Lower leg skin (tissue), 4 donors: ENCODE measurements at regions not wholly inside any gene's neighbourhood (a gene's known extent, or its start where the extent isn't known, plus 50 kb on each side); places are given as distances from the start of the nearest gene placed in this dataset.

Experiments
- DNase-seq, 2 donors: peaks; one replicate each; pipeline ENCODE4 v3.0.0-alpha.2; 2019; ENCODE audit warnings: low spot score in 2 of 2
- H3K4me3 ChIP-seq: fragments of 200-600 bp; sonication (generic); 2 replicates; pipeline ENCODE4 v1.5.1; 2017; ENCODE audit warnings: mild to moderate bottlenecking, low read depth; ENCODE audit not compliant: poor library complexity, severe bottlenecking
- POLR2A ChIP-seq, 2 donors: fragments of 450-650 bp; IDR thresholded peaks; one replicate each; pipeline ENCODE4 v1.6.1; 2016 to 2017; ENCODE audit warnings: antibody characterized with exemption in 2 of 2, mild to moderate bottlenecking in 1 of 2, moderate library complexity in 1 of 2
- WGBS, 2 donors: methylation state at CpG; one replicate each; pipeline ENCODE4 v1.1.5; 2018; 5-methylcytosine and 5-hydroxymethylcytosine counted together
- intact Hi-C: fragments of 100-400 bp; cut with DNase I; formaldehyde crosslinking; loops from one replicate; pipeline ENCODE4 v1.15.0; 2023; ENCODE audit warnings: low total_unique reads
- TF ChIP-seq, protein P1 (sequence below), 3 donors: fragments of 450-650 bp; IDR thresholded peaks; one replicate each; pipeline ENCODE4 v1.5.1; 2016; ENCODE audit warnings: antibody characterized with exemption in 3 of 3, mild to moderate bottlenecking in 3 of 3, moderate library complexity in 2 of 3

DNA sequence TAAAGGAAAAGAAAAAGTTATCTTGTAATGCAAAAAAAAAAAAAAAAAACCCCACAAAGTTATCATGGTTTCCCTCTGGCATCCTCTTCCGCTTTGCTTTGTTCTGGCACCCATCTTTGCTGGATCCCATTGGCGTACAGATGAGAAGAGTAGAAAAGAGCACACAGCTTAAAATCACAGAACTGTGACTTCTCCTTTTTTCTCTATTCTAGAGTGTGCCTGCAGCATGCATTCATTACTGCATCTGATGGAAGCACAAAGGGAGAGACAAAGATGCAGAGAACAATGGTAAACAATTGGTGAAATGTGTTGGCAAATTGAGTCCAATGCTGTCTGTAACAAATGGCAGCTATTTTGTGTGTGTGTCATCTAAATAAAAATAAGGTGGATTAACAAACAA, 440.8 kb upstream of the PIK3R1 start:
- TF ChIP-seq, protein P1, sequence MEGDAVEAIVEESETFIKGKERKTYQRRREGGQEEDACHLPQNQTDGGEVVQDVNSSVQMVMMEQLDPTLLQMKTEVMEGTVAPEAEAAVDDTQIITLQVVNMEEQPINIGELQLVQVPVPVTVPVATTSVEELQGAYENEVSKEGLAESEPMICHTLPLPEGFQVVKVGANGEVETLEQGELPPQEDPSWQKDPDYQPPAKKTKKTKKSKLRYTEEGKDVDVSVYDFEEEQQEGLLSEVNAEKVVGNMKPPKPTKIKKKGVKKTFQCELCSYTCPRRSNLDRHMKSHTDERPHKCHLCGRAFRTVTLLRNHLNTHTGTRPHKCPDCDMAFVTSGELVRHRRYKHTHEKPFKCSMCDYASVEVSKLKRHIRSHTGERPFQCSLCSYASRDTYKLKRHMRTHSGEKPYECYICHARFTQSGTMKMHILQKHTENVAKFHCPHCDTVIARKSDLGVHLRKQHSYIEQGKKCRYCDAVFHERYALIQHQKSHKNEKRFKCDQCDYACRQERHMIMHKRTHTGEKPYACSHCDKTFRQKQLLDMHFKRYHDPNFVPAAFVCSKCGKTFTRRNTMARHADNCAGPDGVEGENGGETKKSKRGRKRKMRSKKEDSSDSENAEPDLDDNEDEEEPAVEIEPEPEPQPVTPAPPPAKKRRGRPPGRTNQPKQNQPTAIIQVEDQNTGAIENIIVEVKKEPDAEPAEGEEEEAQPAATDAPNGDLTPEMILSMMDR (IDR thresholded peaks at IDR 0.05) = no peak
- no peak for TF ChIP-seq POLR2A (IDR thresholded peaks at IDR 0.05)
- 85 to 86% methylated on average over 2 of the region's 2 CpGs for WGBS, 2 donors
- intact Hi-C loops = no loop called here
- no peak overlapping the region for H3K4me3 ChIP-seq
- no peak for DNase-seq

DNA sequence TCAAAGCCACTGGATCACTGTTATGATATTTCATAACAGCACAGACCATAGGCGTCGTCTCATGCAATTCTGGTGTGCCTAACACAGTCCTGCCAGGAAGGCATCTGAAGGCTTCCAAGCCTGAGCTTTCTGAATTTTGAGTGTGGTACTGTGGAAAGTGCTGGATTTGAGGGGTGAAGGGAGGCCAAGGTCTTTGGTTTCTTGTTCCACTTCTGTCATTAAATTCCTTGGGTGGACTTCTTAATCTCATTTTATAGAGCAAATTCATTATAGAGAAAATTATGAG, 441.3 kb upstream of the PIK3R1 start:
- H3K4me3 ChIP-seq = no peak overlapping the region
- intact Hi-C loops = no loop called here
- no peak for TF ChIP-seq POLR2A (IDR thresholded peaks at IDR 0.05)
- TF ChIP-seq, protein P1 (IDR thresholded peaks at IDR 0.05) = no peak
- DNase-seq = no peak
- 15 to 43% methylated on average over 2 of the region's 2 CpGs for WGBS, 2 donors

DNA sequence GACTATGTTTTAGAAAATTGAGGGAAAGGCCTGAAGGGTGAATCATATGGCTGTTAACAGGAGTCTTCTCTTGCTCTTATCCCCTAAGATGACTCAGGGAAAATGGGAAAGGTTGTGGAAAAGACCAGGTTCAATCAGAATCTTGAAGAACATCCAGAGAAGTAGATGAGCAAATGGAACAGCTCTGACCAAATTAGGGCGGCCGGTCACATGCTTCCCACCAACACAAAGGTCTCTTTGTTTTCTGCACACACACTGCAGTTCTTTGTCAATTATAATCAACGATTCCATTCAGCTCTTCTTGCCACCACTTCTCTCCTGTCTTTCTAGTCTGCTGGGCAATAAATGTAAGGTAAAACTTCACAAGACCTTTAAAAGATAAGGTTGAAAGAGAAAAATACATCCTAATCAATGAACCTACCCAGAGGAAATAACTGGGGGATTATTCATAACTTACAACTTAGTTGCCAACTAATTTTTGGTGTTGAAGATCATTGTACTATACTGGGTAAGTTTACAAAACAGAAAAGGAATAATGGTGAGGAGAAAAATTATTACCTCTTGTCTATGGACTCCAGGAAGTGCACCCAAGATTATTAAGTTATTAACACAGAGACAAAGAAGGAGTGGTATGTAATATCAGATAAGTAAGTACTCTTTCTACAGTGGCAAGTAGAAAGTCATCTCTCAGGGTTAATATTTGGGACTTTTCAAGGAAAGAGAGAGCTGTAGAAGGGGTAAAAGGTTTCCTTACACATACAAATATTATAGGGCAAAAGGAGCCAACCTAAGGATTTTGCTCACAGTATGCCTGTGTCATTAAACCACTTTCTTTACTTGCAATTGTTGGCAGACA, 441.9 kb upstream of the PIK3R1 start:
- intact Hi-C loops = no loop called here
- TF ChIP-seq, protein P1 (IDR thresholded peaks at IDR 0.05) = no peak
- TF ChIP-seq POLR2A (IDR thresholded peaks at IDR 0.05) = no peak
- WGBS, 2 donors = 75 to 76% methylated on average over 3 of the region's 3 CpGs
- no peak for DNase-seq
- no peak overlapping the region for H3K4me3 ChIP-seq

DNA sequence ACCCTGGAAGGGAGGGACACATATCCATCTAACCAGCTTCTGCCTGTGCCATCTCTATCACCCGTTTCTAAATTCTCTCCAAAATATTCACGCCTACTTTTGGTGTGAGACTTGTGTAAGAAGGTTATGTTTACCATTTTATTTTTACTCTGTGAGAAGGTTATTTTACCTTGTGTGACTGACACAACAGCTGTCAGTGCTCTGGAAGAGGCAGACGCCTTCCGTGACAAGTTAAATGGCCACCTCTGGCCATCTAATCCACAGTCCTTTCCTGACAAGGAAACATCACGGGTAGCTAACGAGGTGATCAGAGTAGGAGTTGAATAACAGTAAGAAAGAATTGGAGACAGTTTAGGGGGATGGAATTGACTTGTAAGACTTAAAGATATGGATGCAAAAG, 443.8 kb upstream of the PIK3R1 start:
- TF ChIP-seq, protein P1 (IDR thresholded peaks at IDR 0.05) = no peak
- TF ChIP-seq POLR2A (IDR thresholded peaks at IDR 0.05) = no peak
- 92 to 94% methylated on average over 6 of the region's 6 CpGs for WGBS, 2 donors
- DNase-seq = no peak
- intact Hi-C loops = no loop called here
- no peak overlapping the region for H3K4me3 ChIP-seq

DNA sequence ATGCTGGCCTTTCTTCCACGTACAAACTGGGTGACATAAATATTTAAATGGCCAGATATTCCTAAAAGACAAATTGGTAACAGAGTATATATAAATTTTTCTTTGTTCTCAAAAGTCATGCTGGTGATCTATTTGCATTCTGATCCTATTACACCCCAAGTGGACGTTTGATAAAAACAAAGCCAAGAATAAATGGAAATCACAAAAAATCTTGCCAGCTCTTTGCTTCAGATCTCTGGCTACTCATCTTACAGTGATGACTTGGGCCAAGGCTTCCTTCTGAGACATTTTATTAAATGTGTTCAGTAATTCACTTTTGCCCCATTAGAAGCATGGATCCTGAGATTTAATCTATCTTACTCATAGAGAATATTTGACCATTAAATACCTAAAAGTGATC, 444.3 kb upstream of the PIK3R1 start:
- H3K4me3 ChIP-seq = no peak overlapping the region
- TF ChIP-seq, protein P1 (IDR thresholded peaks at IDR 0.05) = no peak
- no peak for TF ChIP-seq POLR2A (IDR thresholded peaks at IDR 0.05)
- intact Hi-C loops = no loop called here
- WGBS, 2 donors = 47 to 56% methylated on average over 2 of the region's 2 CpGs
- no peak for DNase-seq
